ENCODE measurements at regions not wholly inside any gene's neighbourhood (a gene's known extent, or its start where the extent isn't known, plus 50 kb on each side); places are given as distances from the start of the nearest gene placed in this dataset.

DNA sequence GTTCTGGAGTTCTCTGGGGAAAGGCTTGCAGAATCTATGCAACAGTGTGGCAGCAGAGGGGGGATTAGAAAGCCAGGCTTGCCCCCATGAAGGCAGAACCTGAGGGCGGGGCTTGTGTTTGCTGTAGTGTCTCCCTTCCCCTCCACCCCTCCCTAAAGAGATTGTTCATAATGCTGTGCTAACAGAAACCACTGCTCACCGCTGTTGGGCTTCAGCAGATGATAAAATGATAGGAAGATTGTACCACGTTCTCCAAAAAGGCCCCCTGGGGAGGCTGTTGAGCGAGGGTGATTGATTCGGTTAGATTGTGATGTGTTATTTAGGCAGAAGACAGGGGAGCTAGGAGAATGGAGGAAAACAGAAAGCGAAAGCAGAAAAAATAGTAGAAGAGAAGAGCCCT, 215.2 kb upstream of the NCAM1 start:
- TF ChIP-seq, protein P1, sequence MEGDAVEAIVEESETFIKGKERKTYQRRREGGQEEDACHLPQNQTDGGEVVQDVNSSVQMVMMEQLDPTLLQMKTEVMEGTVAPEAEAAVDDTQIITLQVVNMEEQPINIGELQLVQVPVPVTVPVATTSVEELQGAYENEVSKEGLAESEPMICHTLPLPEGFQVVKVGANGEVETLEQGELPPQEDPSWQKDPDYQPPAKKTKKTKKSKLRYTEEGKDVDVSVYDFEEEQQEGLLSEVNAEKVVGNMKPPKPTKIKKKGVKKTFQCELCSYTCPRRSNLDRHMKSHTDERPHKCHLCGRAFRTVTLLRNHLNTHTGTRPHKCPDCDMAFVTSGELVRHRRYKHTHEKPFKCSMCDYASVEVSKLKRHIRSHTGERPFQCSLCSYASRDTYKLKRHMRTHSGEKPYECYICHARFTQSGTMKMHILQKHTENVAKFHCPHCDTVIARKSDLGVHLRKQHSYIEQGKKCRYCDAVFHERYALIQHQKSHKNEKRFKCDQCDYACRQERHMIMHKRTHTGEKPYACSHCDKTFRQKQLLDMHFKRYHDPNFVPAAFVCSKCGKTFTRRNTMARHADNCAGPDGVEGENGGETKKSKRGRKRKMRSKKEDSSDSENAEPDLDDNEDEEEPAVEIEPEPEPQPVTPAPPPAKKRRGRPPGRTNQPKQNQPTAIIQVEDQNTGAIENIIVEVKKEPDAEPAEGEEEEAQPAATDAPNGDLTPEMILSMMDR (IDR thresholded peaks at IDR 0.05) = no peak
- no peak for TF ChIP-seq ZFX (IDR thresholded peaks at IDR 0.05; ENCODE audit: borderline replicate concordance)
